ENCODE measurements at regions not wholly inside any gene's neighbourhood (a gene's known extent, or its start where the extent isn't known, plus 50 kb on each side); places are given as distances from the start of the nearest gene placed in this dataset.

GRCh38 chr12:23349564-23349963 is 599.9 kb downstream of the SOX5 start:
- H3K4me3 ChIP-seq (ENCODE audit: low read depth, low read length): no peak overlapping the region
- TF ChIP-seq CTCF (IDR thresholded peaks at IDR 0.05; ENCODE audit: borderline replicate concordance, insufficient read depth, low read depth, low read length): no peak

GRCh38 chr12:23350808-23351207 is 598.7 kb downstream of the SOX5 start:
- H3K4me3 ChIP-seq (ENCODE audit: low read depth, low read length): no peak overlapping the region
- no peak for TF ChIP-seq CTCF (IDR thresholded peaks at IDR 0.05; ENCODE audit: borderline replicate concordance, insufficient read depth, low read depth, low read length)

DNA sequence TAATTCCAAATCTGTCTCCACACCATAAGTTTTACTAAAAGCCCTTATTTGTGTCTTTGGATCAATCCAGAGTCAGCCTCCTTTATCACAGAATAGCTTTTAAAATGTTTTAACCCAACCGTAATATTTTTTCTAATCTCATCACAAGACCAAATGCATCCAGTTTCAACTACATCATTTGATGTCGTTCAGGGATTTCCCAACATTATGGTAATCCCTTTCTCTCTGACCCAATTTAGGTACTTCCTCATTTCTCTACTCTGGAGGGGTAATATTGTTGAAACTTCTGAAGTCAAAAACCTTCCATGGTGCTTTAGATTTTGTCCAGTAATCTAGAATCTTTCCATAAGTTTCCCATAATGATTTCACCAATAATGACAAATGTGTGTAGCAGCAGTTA is 596.8 kb downstream of the SOX5 start:
- H3K4me3 ChIP-seq (ENCODE audit: low read depth, low read length): no peak overlapping the region
- no peak for TF ChIP-seq CTCF (IDR thresholded peaks at IDR 0.05; ENCODE audit: borderline replicate concordance, insufficient read depth, low read depth, low read length)

- H3K4me3 ChIP-seq (ENCODE audit: low read depth, low read length): no peak overlapping the region
Measured at GRCh38 chr12:23354800-23355199, 594.7 kb downstream of the SOX5 start.

GRCh38 chr12:23356440-23356839 is 593.0 kb downstream of the SOX5 start:
- H3K4me3 ChIP-seq (ENCODE audit: low read depth, low read length): no peak overlapping the region
- no peak for TF ChIP-seq CTCF (IDR thresholded peaks at IDR 0.05; ENCODE audit: borderline replicate concordance, insufficient read depth, low read depth, low read length)

More at GRCh38 chr12:23354800-23355199, 594.7 kb downstream of the SOX5 start:
- TF ChIP-seq CTCF (IDR thresholded peaks at IDR 0.05; ENCODE audit: borderline replicate concordance, insufficient read depth, low read depth, low read length): no peak

- H3K4me3 ChIP-seq (ENCODE audit: low read depth, low read length): no peak overlapping the region
- no peak for TF ChIP-seq CTCF (IDR thresholded peaks at IDR 0.05; ENCODE audit: borderline replicate concordance, insufficient read depth, low read depth, low read length)
Measured at GRCh38 chr12:23356927-23357708, 592.4 kb downstream of the SOX5 start.
